ENCODE measurements at regions not wholly inside any gene's neighbourhood (a gene's known extent, or its start where the extent isn't known, plus 50 kb on each side); places are given as distances from the start of the nearest gene placed in this dataset.

GRCh38 chr12:126163984-126164383 is 1098.7 kb downstream of the AACS start:
- no peak overlapping the region for H3K4me3 ChIP-seq (replicated peaks; ENCODE audit: low read depth, low read length)
- no peak for DNase-seq (ENCODE audit: low read depth)
- TF ChIP-seq CTCF (IDR thresholded peaks at IDR 0.05; ENCODE audit: low read length, missing control alignments) = no peak

- no peak for TF ChIP-seq CTCF (IDR thresholded peaks at IDR 0.05; ENCODE audit: low read length, missing control alignments)
- DNase-seq (ENCODE audit: low read depth) = peak; percentile 31
- H3K4me3 ChIP-seq (replicated peaks; ENCODE audit: low read depth, low read length) = no peak overlapping the region
Observed at GRCh38 chr12:126171937-126172559, 1106.8 kb downstream of the AACS start.

- no peak overlapping the region for H3K4me3 ChIP-seq (replicated peaks; ENCODE audit: low read depth, low read length)
- DNase-seq (ENCODE audit: low read depth) = peak; percentile 85
- TF ChIP-seq CTCF (IDR thresholded peaks at IDR 0.05; ENCODE audit: low read length, missing control alignments) = no peak
Observed at GRCh38 chr12:126182619-126183236, 1117.5 kb downstream of the AACS start.

- no peak for TF ChIP-seq CTCF (IDR thresholded peaks at IDR 0.05; ENCODE audit: low read length, missing control alignments)
- no peak overlapping the region for H3K4me3 ChIP-seq (replicated peaks; ENCODE audit: low read depth, low read length)
- no peak for DNase-seq (ENCODE audit: low read depth)
Observed at GRCh38 chr12:126185025-126185424, 1119.8 kb downstream of the AACS start.

- no peak for TF ChIP-seq CTCF (IDR thresholded peaks at IDR 0.05; ENCODE audit: low read length, missing control alignments)
- no peak for DNase-seq (ENCODE audit: low read depth)
Observed at GRCh38 chr12:126189856-126190255, 1124.6 kb downstream of the AACS start.

GRCh38 chr12:126191031-126191891 is 1126.0 kb downstream of the AACS start:
- TF ChIP-seq CTCF (IDR thresholded peaks at IDR 0.05; ENCODE audit: low read length, missing control alignments) = no peak
- H3K4me3 ChIP-seq (replicated peaks; ENCODE audit: low read depth, low read length) = peak overlapping the region; percentile 46
- DNase-seq (ENCODE audit: low read depth) = peak; percentile 9

More at GRCh38 chr12:126189856-126190255, 1124.6 kb downstream of the AACS start:
- no peak overlapping the region for H3K4me3 ChIP-seq (replicated peaks; ENCODE audit: low read depth, low read length)

Measured in fibroblast of pulmonary artery (primary cell).